Globus pallidus (tissue), 1 donor: ENCODE measurements at regions not wholly inside any gene's neighbourhood (a gene's known extent, or its start where the extent isn't known, plus 50 kb on each side); places are given as distances from the start of the nearest gene placed in this dataset.

Source experiments
- DNase-seq: peaks from one replicate; pipeline ENCODE4 v3.0.0-alpha.2; 2015; ENCODE audit warnings: low spot score

- no peak for DNase-seq
These were observed 61.9 kb upstream of the PTPRZ1 start for GRCh38 chr7:121810831-121811672.

DNA sequence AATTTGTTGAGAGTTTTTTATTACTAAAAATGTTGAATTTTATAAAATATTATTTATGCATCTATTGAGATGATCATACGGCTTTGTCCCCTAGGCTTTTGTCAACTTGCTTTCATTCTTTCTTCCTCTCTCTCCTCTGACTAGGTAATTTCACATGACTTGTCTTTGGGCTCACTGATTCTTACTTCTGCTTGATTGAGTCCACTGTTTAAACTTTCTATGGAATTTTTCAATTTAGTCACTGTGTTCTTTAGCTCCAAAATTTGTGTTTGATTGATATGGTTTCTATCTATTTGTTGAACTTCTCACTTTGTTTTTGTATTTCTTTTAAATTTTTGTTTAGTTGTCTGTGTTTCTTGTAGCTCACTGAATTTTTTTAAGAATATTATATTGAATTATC is 65.9 kb upstream of the PTPRZ1 start:
- no peak for DNase-seq

GRCh38 chr7:121803039-121803438 is 69.9 kb upstream of the PTPRZ1 start:
- DNase-seq, result no peak

- no peak for DNase-seq
These were observed 71.9 kb upstream of the PTPRZ1 start for GRCh38 chr7:121800916-121801675.

DNA sequence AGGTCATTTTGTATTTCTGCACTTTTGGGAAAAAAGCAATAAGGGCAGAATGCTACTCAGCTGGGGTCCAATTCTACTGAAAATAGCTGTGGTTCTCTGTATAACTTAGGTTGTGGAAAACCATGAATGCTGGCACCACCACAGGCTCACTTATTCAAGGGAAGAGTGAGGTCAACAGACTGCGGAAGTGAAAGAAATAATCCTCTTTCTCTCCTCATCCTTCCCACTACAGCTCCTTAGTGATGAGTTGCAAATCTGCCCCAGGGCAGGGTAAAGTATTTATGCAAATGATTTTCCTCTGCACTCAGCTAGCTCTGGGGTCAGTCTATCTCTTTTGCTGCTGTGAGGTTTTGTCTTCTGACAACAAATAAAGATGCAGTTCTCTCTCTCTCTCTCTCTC is 74.1 kb upstream of the PTPRZ1 start:
- peak; percentile 51 for DNase-seq

- DNase-seq, result no peak
These were observed 74.5 kb upstream of the PTPRZ1 start for GRCh38 chr7:121798453-121798840.

GRCh38 chr7:121797657-121798452 is 75.1 kb upstream of the PTPRZ1 start:
- DNase-seq, result peak; percentile 96

- DNase-seq, result no peak
These were observed 75.9 kb upstream of the PTPRZ1 start for GRCh38 chr7:121796936-121797656.

DNA sequence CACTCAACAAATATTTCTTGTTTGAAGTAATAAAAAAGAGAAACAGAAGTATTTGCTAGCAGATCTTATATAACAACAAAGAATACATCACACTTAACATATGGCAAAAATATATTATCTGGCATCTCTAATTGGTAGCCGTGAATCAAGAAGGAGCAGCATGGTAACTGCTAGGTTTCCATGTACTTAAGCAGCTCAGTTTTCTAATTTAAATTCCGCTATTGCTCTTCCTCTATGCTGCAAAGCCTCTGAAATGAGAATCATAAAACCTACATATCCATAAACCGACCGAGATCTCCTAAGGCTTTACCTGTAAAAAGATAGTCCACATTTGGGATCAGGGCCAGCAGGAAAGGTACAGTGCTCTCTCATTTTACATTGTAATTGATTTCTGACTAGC is 76.6 kb upstream of the PTPRZ1 start:
- no peak for DNase-seq

- no peak for DNase-seq
These were observed 77.2 kb upstream of the PTPRZ1 start for GRCh38 chr7:121795736-121796135.

DNA sequence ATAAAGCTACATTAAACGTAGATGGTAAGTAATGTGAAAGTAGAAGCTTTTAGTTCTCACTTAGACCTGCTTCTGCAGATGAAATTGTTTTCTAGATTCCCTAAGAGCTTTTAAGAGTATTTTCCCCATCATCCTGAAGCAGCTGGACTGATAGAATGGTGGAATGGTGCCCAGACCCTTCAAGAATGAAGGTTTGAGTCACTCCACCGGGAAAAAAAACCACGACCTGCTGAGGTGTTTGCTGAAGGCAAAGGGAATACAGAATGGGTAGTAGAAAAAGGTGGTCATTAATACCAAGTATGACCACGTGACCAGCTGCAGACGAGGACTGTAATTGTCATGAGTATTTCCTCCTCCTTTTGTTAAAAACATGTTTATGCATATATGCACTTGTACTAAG is 79.2 kb upstream of the PTPRZ1 start:
- DNase-seq, result no peak

- DNase-seq, result no peak
These were observed 95.3 kb upstream of the PTPRZ1 start for GRCh38 chr7:121777672-121778071.

- DNase-seq, result no peak
These were observed 98.4 kb upstream of the PTPRZ1 start for GRCh38 chr7:121774563-121774962.

DNA sequence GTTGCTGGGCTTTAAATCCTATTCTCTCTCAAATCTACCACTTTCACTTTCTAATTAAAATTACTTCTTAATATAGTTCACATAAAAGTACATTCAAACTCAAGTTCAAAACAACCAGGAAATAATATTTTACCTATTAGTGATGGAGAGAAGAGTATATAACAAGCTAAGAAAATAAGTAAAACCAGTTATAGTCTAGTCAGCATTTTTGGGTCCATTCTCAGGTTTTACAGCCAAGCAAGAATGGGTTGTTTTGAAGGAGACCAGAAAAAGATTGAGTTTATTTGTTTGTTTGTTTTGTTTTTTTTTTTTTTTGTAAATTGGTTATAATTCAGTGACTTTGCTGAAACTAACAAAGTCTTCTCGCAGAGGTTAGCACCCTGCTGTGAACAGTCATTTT is 106.3 kb upstream of the PTPRZ1 start:
- DNase-seq, result no peak

GRCh38 chr7:121761399-121761798 is 111.6 kb upstream of the PTPRZ1 start:
- no peak for DNase-seq

DNA sequence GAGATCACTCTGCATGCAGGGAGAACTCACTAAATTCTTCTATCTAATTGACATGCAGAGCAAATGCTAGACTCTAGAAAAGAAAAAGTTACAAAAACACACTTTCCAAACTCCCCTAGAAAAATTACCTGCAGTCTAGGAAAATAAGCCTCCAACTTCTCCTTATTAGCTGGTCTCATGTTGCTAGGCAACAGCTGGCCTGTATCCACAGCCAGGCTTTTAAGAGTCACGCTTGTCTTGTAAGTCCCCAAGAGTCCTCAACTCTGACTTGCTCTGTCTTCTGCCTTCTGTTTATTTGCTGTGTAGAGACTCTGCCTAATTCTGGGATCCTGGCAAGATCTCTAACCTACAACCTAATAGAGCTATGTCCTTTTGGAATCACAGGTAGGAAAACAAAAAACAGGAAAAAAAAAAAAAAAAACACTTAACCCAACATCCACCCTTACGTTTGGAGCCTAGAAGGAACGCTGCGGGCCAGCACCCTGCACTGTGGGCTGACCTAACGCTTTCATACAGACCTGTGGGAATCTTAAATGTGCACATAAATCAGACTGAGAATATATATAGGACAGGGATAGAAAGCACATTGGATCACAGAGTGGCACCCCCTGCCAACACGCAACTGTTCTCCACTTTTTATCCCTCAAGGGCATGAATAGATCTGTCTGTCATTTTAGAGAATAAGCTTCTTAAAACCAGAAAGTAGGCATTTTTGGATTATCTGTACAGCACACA is 117.0 kb upstream of the PTPRZ1 start:
- peak; percentile 20 for DNase-seq

DNA sequence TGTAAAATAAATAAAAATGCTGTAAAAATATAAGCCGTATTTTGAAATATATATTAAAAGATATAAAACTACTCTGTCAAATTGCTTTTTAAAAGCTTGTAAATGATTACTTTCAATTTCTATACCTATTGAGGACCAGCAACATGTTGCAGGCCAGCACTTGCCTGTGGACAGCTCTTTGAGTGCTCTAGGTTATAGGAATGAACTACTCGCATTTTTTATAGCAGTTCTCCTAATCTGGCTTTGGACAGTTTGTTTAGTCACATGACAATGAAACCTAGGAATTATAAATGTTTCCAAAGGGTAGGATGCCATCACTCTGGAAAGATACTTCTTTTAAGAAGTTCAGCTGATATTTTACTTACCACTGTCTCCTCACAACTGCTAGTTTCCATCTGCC is 117.7 kb upstream of the PTPRZ1 start:
- no peak for DNase-seq

DNA sequence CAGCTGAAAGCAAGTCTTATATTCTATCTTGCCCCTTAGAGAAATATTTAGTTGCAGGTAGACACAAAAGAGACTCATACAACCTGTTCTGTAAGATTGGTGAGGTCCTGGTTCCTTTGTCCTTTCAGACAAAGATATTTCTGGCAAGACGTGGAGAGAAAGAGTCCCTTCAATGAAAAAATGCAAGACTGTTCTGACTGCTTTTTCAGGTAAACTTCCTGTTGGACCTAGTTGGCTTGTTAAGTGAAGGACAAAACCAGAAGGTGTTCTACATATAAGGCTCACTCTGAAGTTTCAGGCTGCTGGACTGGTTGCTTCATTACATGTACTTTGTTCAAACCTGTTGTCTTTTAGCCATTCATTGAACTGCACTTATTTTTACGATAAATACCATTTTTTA is 119.0 kb upstream of the PTPRZ1 start:
- DNase-seq, result no peak

GRCh38 chr7:121752706-121753105 is 120.3 kb upstream of the PTPRZ1 start:
- peak; percentile 26 for DNase-seq

DNA sequence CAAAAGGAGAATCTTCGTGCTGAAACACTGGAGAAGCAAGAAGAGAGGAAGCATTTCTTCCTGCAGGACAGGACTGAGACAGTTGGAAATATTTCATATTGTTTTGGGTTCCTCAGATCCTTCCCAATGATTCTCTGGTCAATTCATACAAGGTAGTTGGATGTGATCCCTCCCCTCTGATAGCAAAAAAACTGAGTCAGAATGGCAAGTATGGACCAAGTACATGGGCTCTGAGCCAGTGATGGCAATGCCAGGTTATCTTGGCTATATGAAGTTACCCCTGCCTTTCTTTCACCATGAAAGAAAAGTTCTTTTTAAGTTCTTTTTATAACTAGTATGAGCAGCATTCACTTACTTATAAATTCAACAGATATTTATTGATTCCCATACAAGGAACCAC is 124.4 kb upstream of the PTPRZ1 start:
- no peak for DNase-seq

DNA sequence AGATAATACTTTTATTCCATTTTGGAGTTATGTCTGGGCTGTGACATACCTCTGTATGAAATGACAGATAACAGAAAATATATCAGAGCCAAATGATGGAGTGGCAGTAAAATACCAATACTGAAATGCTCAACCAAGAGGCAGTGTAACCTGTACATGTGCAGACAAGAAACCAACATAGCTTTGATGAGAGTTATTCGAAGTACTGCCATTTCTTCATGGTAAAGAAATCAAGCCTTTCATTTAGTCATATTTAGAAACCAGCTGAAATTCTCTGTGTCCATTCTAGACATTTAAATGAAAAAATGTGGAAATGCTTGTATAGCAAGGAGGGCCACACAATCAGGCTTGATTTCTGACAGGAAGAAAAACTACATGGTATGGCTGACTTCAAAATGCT is 127.1 kb upstream of the PTPRZ1 start:
- no peak for DNase-seq
